OCI-LY1 (cell line): ENCODE measurements at regions not wholly inside any gene's neighbourhood (a gene's known extent, or its start where the extent isn't known, plus 50 kb on each side); places are given as distances from the start of the nearest gene placed in this dataset.

Experiments used
- EZH2 ChIP-seq: fragments of 200-600 bp; sonication (generic), shearing (Covaris generic); IDR thresholded peaks from 2 replicates; pipeline ENCODE4 v1.8.0; 2017; ENCODE audit warnings: borderline replicate concordance, mixed run types, mild to moderate bottlenecking, antibody characterized with exemption, low read length, moderate library complexity, mixed read lengths
- TF ChIP-seq, protein P1 (sequence below): fragments of 200-600 bp; sonication (generic), shearing (Covaris generic); IDR thresholded peaks from 2 replicates; pipeline ENCODE4 v1.5.1; 2017; ENCODE audit warnings: mild to moderate bottlenecking, antibody characterized with exemption, low read length, moderate library complexity, mixed read lengths

DNA sequence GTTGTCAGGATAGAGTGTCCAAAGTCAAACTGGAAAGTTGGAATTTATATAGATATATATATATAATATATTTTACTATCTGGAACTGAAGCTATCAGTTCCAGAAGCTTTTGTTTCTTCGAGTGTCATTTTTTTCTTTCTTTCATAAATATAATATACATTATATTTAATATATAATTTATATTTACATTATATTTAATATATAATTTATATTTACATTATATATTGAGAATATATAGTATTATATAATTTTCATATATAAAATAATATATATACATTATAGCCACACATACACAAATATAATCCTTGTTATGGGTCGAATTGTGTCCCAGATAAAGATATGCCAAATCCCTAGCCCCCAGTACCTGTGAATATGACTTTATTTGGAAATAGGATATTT lies 842.3 kb upstream of the LRRC4C start:
- TF ChIP-seq, protein P1, sequence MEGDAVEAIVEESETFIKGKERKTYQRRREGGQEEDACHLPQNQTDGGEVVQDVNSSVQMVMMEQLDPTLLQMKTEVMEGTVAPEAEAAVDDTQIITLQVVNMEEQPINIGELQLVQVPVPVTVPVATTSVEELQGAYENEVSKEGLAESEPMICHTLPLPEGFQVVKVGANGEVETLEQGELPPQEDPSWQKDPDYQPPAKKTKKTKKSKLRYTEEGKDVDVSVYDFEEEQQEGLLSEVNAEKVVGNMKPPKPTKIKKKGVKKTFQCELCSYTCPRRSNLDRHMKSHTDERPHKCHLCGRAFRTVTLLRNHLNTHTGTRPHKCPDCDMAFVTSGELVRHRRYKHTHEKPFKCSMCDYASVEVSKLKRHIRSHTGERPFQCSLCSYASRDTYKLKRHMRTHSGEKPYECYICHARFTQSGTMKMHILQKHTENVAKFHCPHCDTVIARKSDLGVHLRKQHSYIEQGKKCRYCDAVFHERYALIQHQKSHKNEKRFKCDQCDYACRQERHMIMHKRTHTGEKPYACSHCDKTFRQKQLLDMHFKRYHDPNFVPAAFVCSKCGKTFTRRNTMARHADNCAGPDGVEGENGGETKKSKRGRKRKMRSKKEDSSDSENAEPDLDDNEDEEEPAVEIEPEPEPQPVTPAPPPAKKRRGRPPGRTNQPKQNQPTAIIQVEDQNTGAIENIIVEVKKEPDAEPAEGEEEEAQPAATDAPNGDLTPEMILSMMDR, result no peak
- no peak for TF ChIP-seq EZH2
